ENCODE measurements at regions not wholly inside any gene's neighbourhood (a gene's known extent, or its start where the extent isn't known, plus 50 kb on each side); places are given as distances from the start of the nearest gene placed in this dataset.

- no peak for TF ChIP-seq CTCF (IDR thresholded peaks at IDR 0.05; ENCODE audit: insufficient read depth, low read depth, low read length)
- TF ChIP-seq EZH2 (IDR thresholded peaks at IDR 0.05; ENCODE audit: insufficient read depth, low read length), result no peak
Observed at GRCh38 chr10:31116226-31116625, 84.6 kb upstream of the ZNF438 start.

Measured in astrocyte (in vitro differentiated cells and primary cell).